DOHH2 (cell line): ENCODE measurements at regions not wholly inside any gene's neighbourhood (a gene's known extent, or its start where the extent isn't known, plus 50 kb on each side); places are given as distances from the start of the nearest gene placed in this dataset.

Source experiments
- CTCF ChIP-seq: fragments of 200-600 bp; sonication (generic); IDR thresholded peaks from one replicate; pipeline ENCODE4 v1.5.1; 2014; ENCODE audit warnings: antibody characterized with exemption, mild to moderate bottlenecking, low read depth, low read length; ENCODE audit not compliant: poor library complexity, severe bottlenecking
- EZH2phosphoT487 ChIP-seq: fragments of 200-600 bp; sonication (generic); IDR thresholded peaks from 2 replicates; pipeline ENCODE4 v1.6.1; 2017; ENCODE audit warnings: borderline replicate concordance, mild to moderate bottlenecking, antibody characterized with exemption, low read length, moderate library complexity, mixed read lengths

GRCh38 chr4:38400946-38401345 lies 263.1 kb upstream of the KLF3 start:
- TF ChIP-seq CTCF (no peak), EZH2phosphoT487 (no peak)
